ENCODE measurements at regions not wholly inside any gene's neighbourhood (a gene's known extent, or its start where the extent isn't known, plus 50 kb on each side); places are given as distances from the start of the nearest gene placed in this dataset.

DNA sequence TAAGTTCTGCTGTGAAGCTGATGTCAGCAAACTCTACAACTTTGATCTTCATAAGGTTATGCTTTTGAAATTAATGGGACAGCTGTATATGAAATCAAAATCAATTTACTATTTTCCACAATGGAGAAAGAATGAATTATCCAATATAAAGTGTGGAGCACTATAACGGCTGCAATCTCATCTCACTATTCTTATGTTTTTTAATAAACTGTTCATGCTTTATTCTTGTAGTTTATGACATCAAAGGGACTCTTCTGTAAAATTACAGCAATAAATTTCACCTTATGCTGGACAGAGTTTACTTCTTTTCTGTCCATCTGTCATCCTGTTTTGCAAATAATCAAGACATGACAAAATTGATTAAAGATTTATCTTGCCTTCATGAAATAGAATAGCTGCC is 192.5 kb downstream of the TECRL start:
- DNase-seq (ENCODE audit: insufficient read length, low spot score), result no peak
- FAIRE-seq, result no peak
- no peak for TF ChIP-seq POLR2A (IDR thresholded peaks at IDR 0.05; ENCODE audit: low read depth, low read length)

DNA sequence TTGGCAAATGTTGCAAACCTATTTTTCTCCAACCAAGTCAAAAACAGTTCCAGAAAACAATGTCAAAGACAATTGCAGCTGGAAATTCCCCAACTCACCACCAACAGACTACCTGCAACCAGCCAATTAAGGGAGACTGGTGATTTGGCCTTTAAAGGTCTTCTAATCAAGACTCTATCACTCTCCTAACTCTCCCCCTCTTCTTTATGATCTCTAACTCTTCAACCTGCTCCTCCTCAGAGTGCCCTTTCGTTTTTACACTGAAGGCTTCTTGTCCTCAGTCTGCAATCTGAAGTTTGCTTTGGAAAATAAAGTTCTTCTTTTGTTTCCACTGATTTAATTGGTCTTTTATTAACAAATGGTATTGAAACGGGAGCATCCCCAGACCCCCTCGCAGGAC is 203.9 kb downstream of the TECRL start:
- no peak for DNase-seq (ENCODE audit: insufficient read length, low spot score)
- no peak for TF ChIP-seq POLR2A (IDR thresholded peaks at IDR 0.05; ENCODE audit: low read depth, low read length)
- no peak for FAIRE-seq

DNA sequence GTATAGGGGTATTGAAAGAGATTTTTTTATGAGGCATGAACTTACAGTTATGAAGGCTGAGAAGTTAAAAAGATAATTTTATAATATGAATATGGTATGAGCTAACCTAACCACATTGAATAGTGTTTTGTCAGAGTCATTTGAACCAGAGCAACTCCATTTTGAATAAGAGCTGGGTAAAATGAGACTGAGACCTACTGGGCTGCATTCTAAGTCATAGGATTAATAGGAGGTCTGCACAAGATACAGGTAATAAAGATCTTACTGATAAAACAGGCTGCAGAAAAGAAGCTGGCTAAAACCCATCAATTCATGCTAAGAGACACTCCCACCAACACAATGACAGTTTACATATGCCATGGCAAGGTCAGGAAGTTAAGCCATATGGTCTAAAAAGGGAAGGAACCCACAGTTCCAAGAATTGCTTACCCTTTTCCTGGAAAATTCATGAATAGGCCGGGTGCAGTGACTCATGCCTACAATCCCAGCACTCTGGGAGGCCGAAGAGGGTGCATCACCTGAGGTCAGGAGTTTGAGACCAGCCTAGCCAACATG is 209.2 kb downstream of the TECRL start:
- TF ChIP-seq POLR2A (IDR thresholded peaks at IDR 0.05; ENCODE audit: low read depth, low read length), result no peak
- DNase-seq (ENCODE audit: insufficient read length, low spot score) (no peak), FAIRE-seq (no peak)

DNA sequence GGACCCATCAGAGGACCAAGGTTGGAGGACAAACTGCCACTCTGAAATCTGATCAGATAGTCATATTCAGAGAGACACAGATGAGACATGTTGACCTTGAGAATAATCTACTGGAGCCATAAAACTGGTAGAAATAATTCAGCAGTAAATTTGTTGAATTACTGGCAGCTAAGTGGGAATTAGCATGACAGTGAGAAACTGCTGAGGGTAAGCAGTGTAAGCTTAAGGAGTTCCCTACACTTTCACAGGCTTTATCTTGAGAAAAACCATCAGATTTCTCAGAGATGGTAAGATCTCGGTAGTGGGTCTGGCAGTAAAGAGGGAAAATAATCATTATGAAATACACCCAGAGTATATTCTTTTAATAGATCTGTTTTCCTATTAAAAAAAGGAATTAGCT is 213.7 kb downstream of the TECRL start:
- FAIRE-seq (no peak), DNase-seq (ENCODE audit: insufficient read length, low spot score) (no peak)
- TF ChIP-seq POLR2A (IDR thresholded peaks at IDR 0.05; ENCODE audit: low read depth, low read length), result no peak

DNA sequence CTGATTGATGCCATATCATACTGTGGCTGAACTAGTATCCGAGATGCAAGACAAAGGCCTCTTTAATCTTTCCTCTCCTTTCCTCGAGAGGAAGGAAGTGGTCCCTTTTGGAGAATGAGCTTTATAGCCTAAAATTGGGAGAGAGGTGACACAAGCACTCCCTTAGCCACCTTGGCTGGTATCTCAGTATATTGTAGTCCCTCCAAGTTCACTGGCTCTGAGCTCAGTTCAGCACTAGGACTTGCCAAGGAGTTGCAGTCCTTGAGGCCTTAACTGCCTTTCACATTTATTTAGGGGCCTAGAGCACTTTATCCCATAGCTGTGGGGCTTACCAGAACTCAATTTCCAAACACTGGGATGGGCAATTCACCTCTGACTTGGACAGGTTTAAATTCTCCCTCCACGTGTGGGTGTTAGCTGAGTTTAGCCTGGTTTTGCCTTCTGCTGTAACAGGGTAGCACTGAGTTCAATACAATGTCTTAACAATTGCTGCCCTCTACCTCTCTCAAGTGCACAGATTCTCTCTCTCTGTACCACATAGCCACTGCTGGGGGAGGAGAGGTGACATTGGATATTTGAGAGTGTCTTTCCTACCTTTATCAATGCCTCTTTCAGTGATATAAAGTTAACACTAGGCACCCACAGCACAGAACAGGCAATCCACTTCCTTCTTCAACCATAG is 216.4 kb downstream of the TECRL start:
- TF ChIP-seq POLR2A (IDR thresholded peaks at IDR 0.05; ENCODE audit: low read depth, low read length), result no peak
- DNase-seq (ENCODE audit: insufficient read length, low spot score) (no peak), FAIRE-seq (no peak)

DNA sequence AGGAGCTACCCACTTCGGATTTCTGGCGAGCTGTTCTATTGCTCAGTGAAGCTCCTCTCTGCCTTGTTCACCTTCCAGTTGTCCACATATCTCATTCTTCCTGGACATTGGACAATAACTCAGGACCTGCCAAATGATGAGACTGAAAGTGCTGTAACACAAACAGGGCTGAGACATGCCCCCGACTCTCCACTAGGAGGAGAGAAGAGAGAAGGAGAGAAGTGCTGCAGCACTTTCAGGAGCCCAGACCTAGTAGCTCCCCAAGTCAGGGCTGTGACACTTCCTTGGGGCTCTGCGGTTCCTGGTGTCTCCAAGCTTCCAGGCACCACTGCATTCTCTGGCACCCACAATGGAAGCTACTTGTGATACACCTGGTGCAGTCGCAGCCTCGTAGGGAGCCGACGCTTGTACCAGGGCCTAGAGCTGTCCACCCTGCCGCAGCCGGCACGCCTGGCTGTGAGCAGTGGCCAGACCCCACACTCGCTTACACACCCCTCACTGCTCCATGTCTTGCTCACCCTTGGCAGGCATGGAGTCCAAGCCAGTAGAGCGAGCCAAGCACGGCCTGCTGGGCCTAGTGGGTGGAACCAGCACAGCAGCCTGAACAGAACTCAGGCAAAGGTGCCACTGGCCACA is 234.9 kb downstream of the TECRL start:
- DNase-seq (ENCODE audit: insufficient read length, low spot score) (no peak), FAIRE-seq (no peak)
- no peak for TF ChIP-seq POLR2A (IDR thresholded peaks at IDR 0.05; ENCODE audit: low read depth, low read length)

DNA sequence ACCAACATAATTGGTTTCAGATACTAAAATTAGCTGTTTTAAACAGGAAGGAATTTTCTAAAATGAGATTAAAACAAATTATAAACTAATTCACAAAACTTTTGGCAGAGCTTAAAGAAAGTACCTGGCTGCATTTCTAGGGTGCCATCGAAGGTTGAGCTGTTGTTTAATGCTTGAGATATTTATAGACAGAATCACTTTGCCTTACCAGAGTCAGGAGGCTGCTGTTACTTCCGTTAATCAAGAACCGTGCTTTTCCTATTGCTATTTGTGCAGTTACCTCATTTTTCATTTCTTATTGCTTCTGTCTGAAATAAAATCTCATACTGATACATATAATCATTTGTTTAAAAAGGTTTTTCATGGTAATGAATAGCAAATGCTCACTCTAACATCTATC is 242.9 kb downstream of the TECRL start:
- DNase-seq (ENCODE audit: insufficient read length, low spot score), result no peak
- TF ChIP-seq POLR2A (IDR thresholded peaks at IDR 0.05; ENCODE audit: low read depth, low read length), result no peak
- no peak for FAIRE-seq

DNA sequence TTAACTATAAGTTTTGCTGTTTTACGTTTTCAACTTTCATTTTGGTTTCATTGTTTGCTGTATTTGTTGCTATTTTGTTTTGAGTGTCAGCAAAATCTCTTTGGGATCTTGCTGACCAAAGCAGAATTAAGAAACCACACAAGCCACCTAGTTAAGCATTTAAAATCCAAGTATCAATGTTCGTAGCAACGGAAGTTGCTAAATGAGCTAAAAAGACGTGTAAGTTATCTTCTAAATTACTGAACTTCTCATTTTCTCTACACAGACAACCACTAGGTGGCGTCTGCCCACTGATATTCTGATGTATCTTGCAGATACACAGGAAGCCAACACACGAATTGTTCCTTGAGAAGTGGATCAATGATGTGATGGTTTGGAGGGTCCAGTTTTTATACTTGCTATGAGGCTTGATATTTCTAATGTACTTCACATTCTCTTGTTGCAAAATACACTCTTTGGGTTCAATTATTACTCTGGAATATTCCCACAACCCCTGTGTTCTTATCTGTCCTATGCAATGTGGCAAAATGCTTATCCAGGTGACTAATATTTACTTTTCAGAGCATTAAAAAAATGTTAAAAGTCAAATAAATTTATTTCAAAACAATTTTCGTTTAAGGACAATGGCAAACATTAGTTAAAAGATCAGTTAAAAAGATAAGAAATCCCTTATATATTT is 250.5 kb downstream of the TECRL start:
- DNase-seq (ENCODE audit: insufficient read length, low spot score) (peak; percentile 1), FAIRE-seq (no peak)
- no peak for TF ChIP-seq POLR2A (IDR thresholded peaks at IDR 0.05; ENCODE audit: low read depth, low read length)

DNA sequence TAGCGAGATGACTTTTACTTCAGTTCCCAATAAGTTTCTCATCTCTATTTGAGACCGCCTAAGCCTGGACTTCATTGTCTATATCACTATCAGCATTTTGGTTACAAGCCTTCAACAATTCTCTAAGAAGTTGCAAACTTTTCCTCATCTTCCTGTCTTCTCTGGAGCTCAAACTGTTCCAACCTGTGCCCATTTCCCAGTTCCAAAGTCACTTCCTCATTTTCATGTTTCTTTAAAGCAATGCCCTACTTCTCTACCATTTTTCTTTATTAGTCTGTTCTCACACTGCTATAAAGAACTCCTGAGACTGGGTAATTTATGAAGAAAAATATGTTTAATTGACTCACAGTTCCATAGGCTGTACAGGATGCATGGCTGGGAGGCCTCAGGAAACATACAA is 251.9 kb downstream of the TECRL start:
- DNase-seq (ENCODE audit: insufficient read length, low spot score) (no peak), FAIRE-seq (no peak)
- no peak for TF ChIP-seq POLR2A (IDR thresholded peaks at IDR 0.05; ENCODE audit: low read depth, low read length)

DNA sequence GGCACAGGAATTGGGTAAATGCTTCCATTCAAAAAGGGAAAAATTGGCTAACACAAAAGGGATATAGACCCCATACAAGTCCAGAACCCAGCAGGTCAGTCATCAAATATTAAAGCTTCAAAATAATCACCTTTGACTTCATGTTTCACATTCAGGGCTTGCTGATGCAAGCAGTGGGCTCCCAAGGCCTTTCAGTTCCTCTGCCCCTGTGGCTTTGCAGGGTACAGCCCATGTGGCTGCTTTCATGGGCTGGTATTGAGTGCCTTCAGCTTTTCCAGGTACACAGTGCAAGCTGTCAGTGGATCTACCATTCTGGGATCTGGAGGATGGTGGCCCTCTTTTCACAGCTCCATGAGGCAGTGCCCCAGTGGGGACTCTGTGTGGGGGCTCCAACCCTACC is 253.0 kb downstream of the TECRL start:
- TF ChIP-seq POLR2A (IDR thresholded peaks at IDR 0.05; ENCODE audit: low read depth, low read length), result no peak
- DNase-seq (ENCODE audit: insufficient read length, low spot score) (no peak), FAIRE-seq (no peak)

DNA sequence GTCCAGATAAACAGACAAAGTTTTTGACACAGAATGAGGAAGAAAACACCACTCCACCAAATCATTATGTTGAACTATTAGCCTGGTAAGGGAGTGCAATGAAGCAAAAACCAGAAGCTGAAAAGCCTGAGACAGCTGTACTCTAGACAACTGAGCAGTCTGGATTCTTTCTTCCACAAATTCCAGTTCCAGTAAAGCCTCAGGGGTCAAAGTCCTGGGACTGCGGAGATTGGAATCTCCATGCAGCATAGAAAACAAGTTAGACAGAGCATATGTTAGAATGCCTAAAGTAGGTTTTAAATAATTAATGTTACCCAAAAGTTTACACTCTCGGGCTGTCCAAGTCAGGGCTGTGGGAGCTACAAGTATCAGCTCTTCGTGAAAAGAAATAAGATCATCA is 263.2 kb downstream of the TECRL start:
- TF ChIP-seq POLR2A (IDR thresholded peaks at IDR 0.05; ENCODE audit: low read depth, low read length), result no peak
- FAIRE-seq, result no peak
- DNase-seq (ENCODE audit: insufficient read length, low spot score), result no peak

DNA sequence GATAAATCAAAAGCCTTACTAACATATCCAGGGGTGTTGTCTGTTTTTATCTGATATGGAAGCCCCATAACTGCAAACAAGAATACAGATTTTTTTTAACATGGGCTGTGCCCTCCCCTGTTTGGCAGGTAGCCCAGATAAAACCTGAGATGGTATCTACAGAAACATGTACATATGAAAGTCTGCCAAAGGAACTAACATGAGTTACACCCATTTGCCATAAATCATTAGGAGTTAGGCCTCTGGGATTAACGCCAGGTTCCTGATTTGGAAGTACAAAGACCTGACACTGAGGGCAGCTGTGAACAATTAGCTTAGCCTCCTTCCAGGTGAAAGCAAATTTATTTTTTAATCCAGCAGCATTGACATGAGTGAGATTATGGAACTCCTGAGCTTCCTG is 264.3 kb downstream of the TECRL start:
- FAIRE-seq, result no peak
- TF ChIP-seq POLR2A (IDR thresholded peaks at IDR 0.05; ENCODE audit: low read depth, low read length), result no peak
- no peak for DNase-seq (ENCODE audit: insufficient read length, low spot score)

DNA sequence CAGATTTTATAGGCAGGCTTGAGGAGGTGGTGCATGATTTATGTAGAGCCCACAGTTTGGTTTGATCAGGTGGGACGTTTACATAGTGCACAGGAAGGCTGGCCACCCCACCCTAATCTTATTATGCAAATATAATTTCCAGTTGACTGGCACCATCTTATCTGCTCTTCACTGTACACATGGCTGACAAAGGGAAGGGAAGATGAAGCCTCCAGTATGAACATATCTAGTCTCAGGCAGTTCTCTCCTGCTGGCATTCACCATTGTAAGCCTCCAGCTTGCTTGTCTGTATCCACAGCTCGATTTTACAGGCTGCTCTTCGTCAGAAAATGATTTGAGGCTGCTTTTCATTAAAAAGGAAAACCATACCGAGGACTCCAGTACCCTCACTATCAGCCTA is 278.3 kb downstream of the TECRL start:
- TF ChIP-seq POLR2A (IDR thresholded peaks at IDR 0.05; ENCODE audit: low read depth, low read length), result no peak
- DNase-seq (ENCODE audit: insufficient read length, low spot score) (no peak), FAIRE-seq (no peak)

DNA sequence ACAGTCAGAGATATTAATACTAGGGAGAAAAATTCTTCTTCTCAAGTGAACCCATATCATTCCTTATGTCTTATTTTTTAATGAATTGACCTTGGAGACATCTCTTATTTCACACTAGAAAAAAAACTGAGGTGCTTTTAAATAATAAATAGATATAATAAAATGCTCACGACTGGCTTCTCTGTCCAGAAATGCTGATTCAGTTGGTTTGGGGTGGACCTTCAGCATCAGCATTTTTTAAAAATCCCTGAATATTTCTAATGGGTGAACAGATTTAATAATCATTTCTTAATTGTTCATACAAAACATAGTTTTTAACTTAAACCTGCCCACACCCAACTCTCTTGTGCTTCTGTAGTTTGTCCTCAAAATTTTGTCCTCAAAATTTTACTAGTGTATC is 283.9 kb downstream of the TECRL start:
- FAIRE-seq (no peak), DNase-seq (ENCODE audit: insufficient read length, low spot score) (no peak)

DNA sequence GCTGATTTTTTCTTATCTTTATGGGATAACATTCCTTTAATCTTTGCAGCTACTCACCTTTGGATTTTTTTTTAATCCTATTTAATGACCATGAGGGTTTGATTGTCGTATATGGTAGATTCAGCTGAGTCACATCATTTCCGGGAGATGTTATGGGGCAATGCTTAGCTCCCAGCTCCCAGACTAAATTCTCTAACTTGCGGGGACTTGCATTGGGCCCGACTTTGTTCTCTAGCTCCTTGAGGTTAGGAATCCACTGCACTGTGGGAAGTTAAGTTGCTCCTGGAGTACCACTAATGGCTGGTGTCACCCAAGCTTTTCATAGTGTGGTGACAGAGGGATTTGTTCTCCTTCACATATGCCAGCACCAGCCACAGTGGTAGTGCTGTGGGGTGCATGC is 287.4 kb downstream of the TECRL start:
- DNase-seq (ENCODE audit: insufficient read length, low spot score), result no peak
- no peak for FAIRE-seq
- no peak for TF ChIP-seq POLR2A (IDR thresholded peaks at IDR 0.05; ENCODE audit: low read depth, low read length)

More for the DNA sequence above, 283.9 kb downstream of the TECRL start:
- TF ChIP-seq POLR2A (IDR thresholded peaks at IDR 0.05; ENCODE audit: low read depth, low read length), result no peak
